ACC112 (cell line): ENCODE measurements at regions not wholly inside any gene's neighbourhood (a gene's known extent, or its start where the extent isn't known, plus 50 kb on each side); places are given as distances from the start of the nearest gene placed in this dataset.

ENCODE experiments used
- H2AFZ ChIP-seq: fragments of 200-600 bp; sonication (generic); one replicate; pipeline ENCODE4 v1.6.0; 2017; ENCODE audit warnings: antibody characterized with exemption, low read length; ENCODE audit not compliant: unreplicated experiment
- H3K27ac ChIP-seq: fragments of 200-600 bp; sonication (generic); 2 replicates; pipeline ENCODE4 v1.5.1; 2014; ENCODE audit warnings: low read depth, mild to moderate bottlenecking, antibody characterized with exemption, low read length, moderate library complexity
- H3K27me3 ChIP-seq: fragments of 200-600 bp; sonication (generic); 2 replicates; pipeline ENCODE4 v1.6.1; 2014; ENCODE audit warnings: mild to moderate bottlenecking, antibody characterized with exemption, low read length, moderate library complexity, mixed read lengths; ENCODE audit not compliant: insufficient read depth
- H3K36me3 ChIP-seq: fragments of 200-600 bp; sonication (generic); 2 replicates; pipeline ENCODE4 v1.6.1; 2016; ENCODE audit warnings: mild to moderate bottlenecking, antibody characterized with exemption, low read length, moderate library complexity, mixed read lengths; ENCODE audit not compliant: insufficient read depth
- H3K4me1 ChIP-seq: fragments of 200-600 bp; sonication (generic); one replicate; pipeline ENCODE4 v1.6.1; 2016; ENCODE audit warnings: low read length, mixed read lengths; ENCODE audit not compliant: insufficient read depth, unreplicated experiment, control insufficient read depth
- H3K4me3 ChIP-seq: fragments of 200-600 bp; sonication (generic); 2 replicates; pipeline ENCODE4 v1.5.1; 2014; ENCODE audit warnings: mild to moderate bottlenecking, low read depth, low read length
- H3K79me2 ChIP-seq: fragments of 200-600 bp; sonication (generic); one replicate; pipeline ENCODE4 v1.6.0; 2016; ENCODE audit warnings: low read length; ENCODE audit not compliant: control insufficient read depth, unreplicated experiment, insufficient read depth

DNA sequence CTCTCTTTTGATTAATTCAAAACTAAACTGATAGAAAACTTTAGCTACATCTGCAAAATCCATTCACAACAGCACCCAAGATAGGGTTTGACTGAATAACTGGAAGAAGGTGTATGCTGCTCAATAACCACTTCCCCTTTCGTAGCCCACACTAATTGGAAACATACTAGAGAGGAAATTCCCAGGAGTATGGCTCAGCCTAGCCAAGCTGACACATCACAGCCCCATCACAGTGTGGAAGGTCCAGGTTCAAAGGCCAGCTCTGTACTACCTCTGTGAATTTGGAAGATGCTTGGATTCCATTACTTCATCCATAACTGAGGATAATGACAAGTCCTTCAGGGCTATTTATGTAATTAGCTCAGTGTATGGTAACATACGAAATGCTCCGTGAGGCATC is 185.4 kb downstream of the FBXO15 start:
- H3K4me1 ChIP-seq, result no peaks in the 10 kb centered on the region
- H3K79me2 ChIP-seq, result no peaks in the 10 kb centered on the region
- H3K4me3 ChIP-seq, result no peak overlapping the region
- no peaks in the 10 kb centered on the region for H3K36me3 ChIP-seq
- H2AFZ ChIP-seq, result no peak overlapping the region
- H3K27me3 ChIP-seq, result peaks cover 4% of the 10 kb centered on the region; the same call in 1 of the 2 replicates
- no peak overlapping the region for H3K27ac ChIP-seq

- Histone ChIP-seq H3K27me3 (peaks cover 8% of the 10 kb centered on the region; the same call in 1 of the 2 replicates), H3K27ac (no peak overlapping the region), H3K4me3 (no peak overlapping the region), H3K4me1 (no peaks in the 10 kb centered on the region), H3K36me3 (no peaks in the 10 kb centered on the region), H2AFZ (no peak overlapping the region), H3K79me2 (no peaks in the 10 kb centered on the region)
These were observed 185.8 kb downstream of the FBXO15 start for GRCh38 chr18:73961804-73962203.

DNA sequence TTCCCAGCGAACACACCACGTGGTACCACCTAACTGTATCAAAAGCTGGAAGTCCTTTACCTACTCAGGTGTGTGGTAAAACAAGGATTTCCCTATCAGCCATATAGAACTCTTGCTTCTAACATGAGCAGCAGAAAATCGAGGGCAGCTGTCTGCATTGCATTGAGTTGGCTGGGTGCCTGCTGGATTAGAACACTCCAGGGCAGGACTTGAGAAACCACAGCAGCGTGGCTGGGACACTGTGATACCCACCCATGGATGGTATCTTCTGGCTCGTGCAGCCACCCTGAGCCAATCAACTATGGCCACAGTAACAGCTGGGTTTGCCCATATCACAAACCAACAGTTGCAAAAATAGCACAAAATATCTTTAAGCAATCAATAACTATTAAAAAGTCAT is 188.3 kb downstream of the FBXO15 start:
- H3K27ac ChIP-seq, result no peak overlapping the region

DNA sequence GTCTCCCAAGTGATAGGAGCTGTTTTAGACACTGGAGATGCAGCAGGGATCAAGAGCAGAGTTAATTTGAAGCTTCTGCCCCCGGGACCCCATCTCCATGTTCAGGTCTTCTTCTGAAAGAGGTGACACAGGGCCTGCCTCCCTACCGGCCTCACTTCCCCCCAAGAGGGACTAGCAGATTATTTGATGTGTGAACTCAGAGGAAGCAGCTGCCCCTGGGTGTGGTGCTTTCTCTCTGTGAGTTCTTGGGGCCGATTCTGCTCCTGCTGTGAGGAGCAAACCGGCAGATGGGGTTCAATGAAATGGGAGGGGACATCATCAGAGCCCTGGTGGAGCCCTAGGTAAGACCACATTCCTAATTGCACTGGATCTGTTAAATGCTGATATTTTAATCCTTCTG is 193.4 kb downstream of the FBXO15 start:
- H3K27me3 ChIP-seq, result peaks cover 36% of the 10 kb centered on the region
- H3K36me3 ChIP-seq, result no peaks in the 10 kb centered on the region
- no peak overlapping the region for H2AFZ ChIP-seq
- H3K79me2 ChIP-seq, result no peaks in the 10 kb centered on the region
- H3K4me1 ChIP-seq, result no peaks in the 10 kb centered on the region
- no peak overlapping the region for H3K27ac ChIP-seq
- H3K4me3 ChIP-seq, result no peak overlapping the region

More for the DNA sequence above, 188.3 kb downstream of the FBXO15 start:
- peaks cover 27% of the 10 kb centered on the region for H3K27me3 ChIP-seq
- H3K4me3 ChIP-seq, result no peak overlapping the region
- H3K4me1 ChIP-seq, result no peaks in the 10 kb centered on the region
- no peaks in the 10 kb centered on the region for H3K79me2 ChIP-seq
- no peaks in the 10 kb centered on the region for H3K36me3 ChIP-seq
- H2AFZ ChIP-seq, result no peak overlapping the region

- Histone ChIP-seq H3K4me3 (no peak overlapping the region), H3K36me3 (no peaks in the 10 kb centered on the region), H3K4me1 (no peaks in the 10 kb centered on the region), H3K79me2 (no peaks in the 10 kb centered on the region), H3K27ac (no peak overlapping the region), H3K27me3 (peaks cover 32% of the 10 kb centered on the region), H2AFZ (no peak overlapping the region)
These were observed 195.2 kb downstream of the FBXO15 start for GRCh38 chr18:73952296-73952946.

DNA sequence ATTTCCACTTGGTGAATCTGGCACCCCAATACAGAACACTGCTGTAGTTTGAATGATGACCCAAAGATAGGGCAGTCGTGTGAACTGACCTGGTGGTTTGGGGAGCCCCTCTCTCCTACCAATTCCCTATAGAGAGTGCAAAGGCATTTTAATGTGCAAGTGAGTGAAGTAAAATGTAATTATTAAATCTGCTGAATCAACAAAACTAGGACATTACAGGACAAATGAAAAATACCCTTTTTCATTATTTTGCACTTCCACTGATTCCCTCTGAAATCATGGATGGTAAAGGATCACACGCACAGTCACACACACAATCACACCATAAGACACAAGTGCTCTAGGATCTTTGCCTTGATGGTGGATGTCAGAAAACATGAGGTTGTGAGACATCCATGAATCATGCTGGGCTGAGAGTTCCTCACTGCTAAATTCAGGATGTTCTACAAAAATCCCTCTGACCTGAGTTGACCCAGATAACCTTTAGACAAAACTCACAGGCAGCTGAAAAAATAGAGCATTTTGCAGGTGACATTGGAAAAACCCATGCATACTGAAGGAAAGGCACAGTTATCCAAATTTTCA is 197.4 kb downstream of the FBXO15 start:
- Histone ChIP-seq H3K27ac (no peak overlapping the region), H3K79me2 (no peaks in the 10 kb centered on the region), H3K36me3 (no peaks in the 10 kb centered on the region), H3K4me1 (no peaks in the 10 kb centered on the region), H3K27me3 (peaks cover 14% of the 10 kb centered on the region), H3K4me3 (no peak overlapping the region), H2AFZ (no peak overlapping the region)

DNA sequence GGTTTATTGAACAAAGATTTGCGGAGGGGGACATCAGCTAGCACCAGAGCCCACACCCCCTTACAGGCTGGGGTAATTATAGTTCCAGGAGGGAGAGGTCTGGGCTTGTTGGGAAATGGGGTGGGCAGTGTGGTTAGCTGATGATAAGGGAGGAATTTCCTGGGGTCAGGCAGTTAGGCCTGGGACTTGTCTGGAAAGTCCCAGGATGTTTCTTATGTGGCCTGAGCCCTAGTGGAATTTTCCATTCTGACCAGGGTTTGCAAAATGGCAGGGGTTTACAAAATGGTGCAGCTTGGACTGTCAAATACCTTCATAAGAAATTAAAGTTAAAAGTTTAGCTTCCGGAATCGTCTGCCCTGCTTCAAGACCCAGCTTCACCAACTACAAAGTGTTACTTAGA is 199.1 kb downstream of the FBXO15 start:
- H3K4me3 ChIP-seq, result no peak overlapping the region
- no peak overlapping the region for H2AFZ ChIP-seq
- H3K4me1 ChIP-seq, result no peaks in the 10 kb centered on the region

GRCh38 chr18:73948084-73948483 is 199.6 kb downstream of the FBXO15 start:
- Histone ChIP-seq H3K79me2 (no peaks in the 10 kb centered on the region), H2AFZ (no peak overlapping the region), H3K27ac (no peak overlapping the region), H3K36me3 (no peaks in the 10 kb centered on the region), H3K4me1 (no peaks in the 10 kb centered on the region), H3K4me3 (no peak overlapping the region), H3K27me3 (no peaks in the 10 kb centered on the region)

More for the DNA sequence above, 199.1 kb downstream of the FBXO15 start:
- no peak overlapping the region for H3K27ac ChIP-seq
- H3K79me2 ChIP-seq, result no peaks in the 10 kb centered on the region
- H3K27me3 ChIP-seq, result peaks cover 2% of the 10 kb centered on the region
- H3K36me3 ChIP-seq, result no peaks in the 10 kb centered on the region

- Histone ChIP-seq H3K27ac (no peak overlapping the region), H3K36me3 (no peaks in the 10 kb centered on the region), H3K4me3 (no peak overlapping the region), H3K27me3 (no peaks in the 10 kb centered on the region), H3K4me1 (no peaks in the 10 kb centered on the region), H2AFZ (no peak overlapping the region), H3K79me2 (no peaks in the 10 kb centered on the region)
These were observed 200.3 kb downstream of the FBXO15 start for GRCh38 chr18:73947180-73947921.

DNA sequence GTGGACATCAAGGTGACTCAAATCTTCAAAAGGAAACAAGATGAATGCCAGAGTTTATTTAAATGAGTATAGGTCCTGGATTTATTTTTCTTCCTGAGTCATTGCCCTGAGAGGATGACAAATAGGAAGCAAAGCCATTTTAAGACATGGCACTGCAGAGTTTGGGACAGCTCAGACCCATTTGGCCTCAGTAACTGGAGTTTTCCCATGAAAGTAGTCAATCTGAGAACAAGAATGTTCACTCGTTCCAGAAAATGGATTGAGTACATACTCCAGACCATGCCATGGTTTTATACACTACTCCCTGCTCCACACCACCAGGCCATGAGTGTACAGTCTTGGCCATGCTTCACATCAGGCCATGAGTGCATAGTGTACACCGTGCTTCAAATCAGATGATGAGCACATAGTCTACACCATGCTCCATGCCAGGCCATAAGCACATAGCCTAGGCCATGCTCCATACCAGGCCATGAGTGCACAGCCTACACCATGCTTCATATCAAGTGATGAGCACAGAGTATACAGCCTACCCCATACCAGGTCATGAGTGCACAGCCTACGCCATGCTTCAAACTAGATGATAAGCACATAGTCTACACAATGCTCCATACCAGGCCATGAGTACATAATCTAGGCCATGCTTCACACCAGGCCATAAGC is 202.4 kb downstream of the FBXO15 start:
- no peaks in the 10 kb centered on the region for H3K4me1 ChIP-seq
- no peak overlapping the region for H3K4me3 ChIP-seq
- H3K27me3 ChIP-seq, result peaks cover 10% of the 10 kb centered on the region; the same call in 1 of the 2 replicates
- H3K79me2 ChIP-seq, result no peaks in the 10 kb centered on the region
- H2AFZ ChIP-seq, result no peak overlapping the region
- H3K36me3 ChIP-seq, result no peaks in the 10 kb centered on the region
- no peak overlapping the region for H3K27ac ChIP-seq
